ENCODE measurements at regions not wholly inside any gene's neighbourhood (a gene's known extent, or its start where the extent isn't known, plus 50 kb on each side); places are given as distances from the start of the nearest gene placed in this dataset.

GRCh38 chr2:118232391-118232790 is 144.1 kb downstream of the INSIG2 start:
- Histone ChIP-seq H3K4me3 (ENCODE audit: insufficient read depth, low read length, poor library complexity, severe bottlenecking) (no peak overlapping the region), H3K36me3 (ENCODE audit: low read length) (no peaks in the 10 kb centered on the region), H3K27me3 (ENCODE audit: low read length) (no peaks in the 10 kb centered on the region), H3K9me3 (ENCODE audit: insufficient read depth, low read length) (no peaks in the 10 kb centered on the region), H3F3A (ENCODE audit: insufficient read depth) (no peaks in the 10 kb centered on the region), H3K9ac (ENCODE audit: low read length) (no peak overlapping the region), H2AFZ (ENCODE audit: low read depth, low read length, severe bottlenecking) (no peak overlapping the region), H3K27ac (ENCODE audit: low read depth, low read length) (no peak overlapping the region), H3K4me2 (ENCODE audit: low read depth, low read length, poor library complexity, severe bottlenecking) (no peak overlapping the region), H3K9me2 (replicated peaks; ENCODE audit: insufficient read depth, low read length) (no peaks in the 10 kb centered on the region), H4K20me1 (ENCODE audit: low read depth, low read length) (no peaks in the 10 kb centered on the region), H3K79me2 (ENCODE audit: insufficient read depth, low read length) (no peaks in the 10 kb centered on the region)
- no peak for TF ChIP-seq CTCF (IDR thresholded peaks at IDR 0.05; ENCODE audit: insufficient read depth, low read length, poor library complexity, severe bottlenecking)
- no peak for TF ChIP-seq EZH2phosphoT487 (conservative IDR thresholded peaks at IDR 0.05; ENCODE audit: low read length)

GRCh38 chr2:118231759-118232158 is 143.5 kb downstream of the INSIG2 start:
- Histone ChIP-seq H3K27ac (ENCODE audit: low read depth, low read length) (no peak overlapping the region), H3K9me3 (ENCODE audit: insufficient read depth, low read length) (no peaks in the 10 kb centered on the region), H3K4me3 (ENCODE audit: insufficient read depth, low read length, poor library complexity, severe bottlenecking) (no peak overlapping the region), H3K79me2 (ENCODE audit: insufficient read depth, low read length) (no peaks in the 10 kb centered on the region), H3K27me3 (ENCODE audit: low read length) (no peaks in the 10 kb centered on the region), H3K36me3 (ENCODE audit: low read length) (no peaks in the 10 kb centered on the region), H3F3A (ENCODE audit: insufficient read depth) (no peaks in the 10 kb centered on the region), H3K9me2 (replicated peaks; ENCODE audit: insufficient read depth, low read length) (no peaks in the 10 kb centered on the region), H3K4me2 (ENCODE audit: low read depth, low read length, poor library complexity, severe bottlenecking) (no peak overlapping the region), H4K20me1 (ENCODE audit: low read depth, low read length) (no peaks in the 10 kb centered on the region), H2AFZ (ENCODE audit: low read depth, low read length, severe bottlenecking) (no peak overlapping the region), H3K9ac (ENCODE audit: low read length) (no peak overlapping the region)
- TF ChIP-seq EZH2phosphoT487 (conservative IDR thresholded peaks at IDR 0.05; ENCODE audit: low read length) (no peak), CTCF (IDR thresholded peaks at IDR 0.05; ENCODE audit: insufficient read depth, low read length, poor library complexity, severe bottlenecking) (no peak)

GRCh38 chr2:118227698-118228508 is 139.6 kb downstream of the INSIG2 start:
- no peaks in the 10 kb centered on the region for H3K79me2 ChIP-seq (ENCODE audit: insufficient read depth, low read length)
- H3K27ac ChIP-seq (ENCODE audit: low read depth, low read length), result no peak overlapping the region
- no peak overlapping the region for H3K4me2 ChIP-seq (ENCODE audit: low read depth, low read length, poor library complexity, severe bottlenecking)
- TF ChIP-seq EZH2phosphoT487 (conservative IDR thresholded peaks at IDR 0.05; ENCODE audit: low read length) (no peak), CTCF (IDR thresholded peaks at IDR 0.05; ENCODE audit: insufficient read depth, low read length, poor library complexity, severe bottlenecking) (no peak)
- no peaks in the 10 kb centered on the region for H3K36me3 ChIP-seq (ENCODE audit: low read length)
- H2AFZ ChIP-seq (ENCODE audit: low read depth, low read length, severe bottlenecking), result no peak overlapping the region
- no peaks in the 10 kb centered on the region for H4K20me1 ChIP-seq (ENCODE audit: low read depth, low read length)
- no peaks in the 10 kb centered on the region for H3K27me3 ChIP-seq (ENCODE audit: low read length)
- H3K9me2 ChIP-seq (replicated peaks; ENCODE audit: insufficient read depth, low read length), result no peaks in the 10 kb centered on the region
- no peak overlapping the region for H3K9ac ChIP-seq (ENCODE audit: low read length)
- H3K4me3 ChIP-seq (ENCODE audit: insufficient read depth, low read length, poor library complexity, severe bottlenecking), result no peak overlapping the region
- no peaks in the 10 kb centered on the region for H3F3A ChIP-seq (ENCODE audit: insufficient read depth)
- no peaks in the 10 kb centered on the region for H3K9me3 ChIP-seq (ENCODE audit: insufficient read depth, low read length)

Data from SU-DHL-6 (cell line).